A673 (cell line): ENCODE measurements at regions not wholly inside any gene's neighbourhood (a gene's known extent, or its start where the extent isn't known, plus 50 kb on each side); places are given as distances from the start of the nearest gene placed in this dataset.

Experiments used
- BruUV-seq: library from RNA; stranded (reverse); fragments of 400-500 nt; replicated peaks from 2 replicates; lab custom pipeline; 2021; lab: Mats Ljungman, UMichigan
- CTCF ChIA-PET: fragments of 300-600 bp; sonication (Branson Sonifier 250); formaldehyde crosslinking; loops from one replicate; lab custom pipeline; 2022; ENCODE audit warnings: antibody characterized with exemption; lab: Charles Lee
- POLR2A ChIA-PET: fragments of 300-600 bp; sonication (Branson Sonifier 250); formaldehyde crosslinking; loops from one replicate; lab custom pipeline; 2022; ENCODE audit warnings: antibody characterized with exemption; ENCODE audit not compliant: low non-redundant PET; lab: Charles Lee
- DNase-seq: peaks from one replicate; pipeline ENCODE4 v3.0.0-alpha.2; 2015; ENCODE audit warnings: low spot score
- H3K27ac ChIP-seq: fragments of 200-600 bp; sonication (generic); 2 replicates; pipeline ENCODE4 v1.5.1; 2016; ENCODE audit warnings: mixed run types, low read depth, mild to moderate bottlenecking, mixed read lengths, antibody characterized with exemption, low read length; ENCODE audit not compliant: poor library complexity, severe bottlenecking
- H3K27me3 ChIP-seq: fragments of 200-600 bp; sonication (generic); replicated peaks from 2 replicates; pipeline ENCODE4 v1.6.1; 2017; ENCODE audit warnings: mixed run types, low read depth, mild to moderate bottlenecking, mixed read lengths, antibody characterized with exemption, low read length; ENCODE audit not compliant: insufficient read depth, poor library complexity
- H3K36me3 ChIP-seq: fragments of 200-600 bp; sonication (generic); 2 replicates; pipeline ENCODE4 v1.6.1; 2016; ENCODE audit warnings: mixed run types, mild to moderate bottlenecking, mixed read lengths, antibody characterized with exemption, low read length; ENCODE audit not compliant: insufficient read depth, poor library complexity, severe bottlenecking
- H3K4me1 ChIP-seq: fragments of 200-600 bp; sonication (generic); 2 replicates; pipeline ENCODE4 v1.6.1; 2017; ENCODE audit warnings: mixed run types, mild to moderate bottlenecking, mixed read lengths, antibody characterized with exemption, low read length; ENCODE audit not compliant: insufficient read depth, poor library complexity, severe bottlenecking
- H3K4me3 ChIP-seq: fragments of 200-600 bp; sonication (generic); 2 replicates; pipeline ENCODE4 v1.5.1; 2016; ENCODE audit warnings: low read depth, mixed run types, mild to moderate bottlenecking, mixed read lengths, low read length; ENCODE audit not compliant: poor library complexity, severe bottlenecking
- H3K9me3 ChIP-seq: fragments of 200-600 bp; sonication (generic); 2 replicates; pipeline ENCODE4 v1.6.1; 2016; ENCODE audit warnings: mixed run types, low read depth, mild to moderate bottlenecking, mixed read lengths, antibody characterized with exemption, low read length; ENCODE audit not compliant: poor library complexity, severe bottlenecking
- EZH2 ChIP-seq: fragments of 200-600 bp; sonication (generic); IDR thresholded peaks from 2 replicates; pipeline ENCODE4 v1.6.1; 2017; ENCODE audit warnings: borderline replicate concordance, low read depth, mild to moderate bottlenecking, mixed read lengths, antibody characterized with exemption, low read length; ENCODE audit not compliant: poor library complexity, severe bottlenecking
- intact Hi-C: fragments of 100-400 bp; cut with micrococcal nuclease; formaldehyde crosslinking; loops from one replicate; pipeline ENCODE4 v1.10.0; 2022; ENCODE audit not compliant: unreplicated experiment
- TF ChIP-seq, protein P1 (sequence below): fragments of 300-800, 200-600 bp; sonication (generic); conservative IDR thresholded peaks from 2 replicates; pipeline ENCODE4 v1.5.1; 2017; ENCODE audit warnings: low read depth, mild to moderate bottlenecking, antibody characterized with exemption, low read length, moderate library complexity, mixed read lengths

DNA sequence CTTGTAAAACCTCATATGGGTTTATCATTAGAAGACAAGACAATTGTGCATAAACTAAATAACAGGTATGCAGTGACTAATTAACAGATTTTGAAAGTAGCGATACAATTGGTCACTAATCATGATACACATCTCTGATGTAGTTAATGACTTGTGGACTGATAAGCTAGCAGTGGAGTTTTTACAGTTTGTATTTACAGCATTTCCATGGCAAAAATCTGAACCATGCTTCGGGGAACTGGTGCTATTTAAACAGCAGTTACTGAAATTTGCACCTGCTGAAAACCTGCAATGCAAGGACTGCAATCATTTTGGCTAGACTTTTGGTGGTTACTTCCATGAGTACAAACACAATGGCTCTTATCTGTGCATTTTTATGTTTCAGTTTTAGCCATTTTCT lies 471.2 kb downstream of the RERGL start:
- Histone ChIP-seq H3K27me3 (no peaks in the 10 kb centered on the region), H3K4me1 (no peaks in the 10 kb centered on the region), H3K9me3 (no peaks in the 10 kb centered on the region), H3K27ac (no peak overlapping the region), H3K36me3 (no peaks in the 10 kb centered on the region), H3K4me3 (no peak overlapping the region)
- no peak for TF ChIP-seq EZH2
- TF ChIP-seq, protein P1, sequence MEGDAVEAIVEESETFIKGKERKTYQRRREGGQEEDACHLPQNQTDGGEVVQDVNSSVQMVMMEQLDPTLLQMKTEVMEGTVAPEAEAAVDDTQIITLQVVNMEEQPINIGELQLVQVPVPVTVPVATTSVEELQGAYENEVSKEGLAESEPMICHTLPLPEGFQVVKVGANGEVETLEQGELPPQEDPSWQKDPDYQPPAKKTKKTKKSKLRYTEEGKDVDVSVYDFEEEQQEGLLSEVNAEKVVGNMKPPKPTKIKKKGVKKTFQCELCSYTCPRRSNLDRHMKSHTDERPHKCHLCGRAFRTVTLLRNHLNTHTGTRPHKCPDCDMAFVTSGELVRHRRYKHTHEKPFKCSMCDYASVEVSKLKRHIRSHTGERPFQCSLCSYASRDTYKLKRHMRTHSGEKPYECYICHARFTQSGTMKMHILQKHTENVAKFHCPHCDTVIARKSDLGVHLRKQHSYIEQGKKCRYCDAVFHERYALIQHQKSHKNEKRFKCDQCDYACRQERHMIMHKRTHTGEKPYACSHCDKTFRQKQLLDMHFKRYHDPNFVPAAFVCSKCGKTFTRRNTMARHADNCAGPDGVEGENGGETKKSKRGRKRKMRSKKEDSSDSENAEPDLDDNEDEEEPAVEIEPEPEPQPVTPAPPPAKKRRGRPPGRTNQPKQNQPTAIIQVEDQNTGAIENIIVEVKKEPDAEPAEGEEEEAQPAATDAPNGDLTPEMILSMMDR: no peak
- DNase-seq: no peak
- CTCF ChIA-PET: no interaction called here
- POLR2A ChIA-PET: no interaction called here
- no TSS peak for BruUV-seq
- intact Hi-C loops: no loop called here

GRCh38 chr12:17609701-17610100 lies 480.3 kb downstream of the RERGL start:
- no TSS peak for BruUV-seq
- intact Hi-C loops: no loop called here
- CTCF ChIA-PET: no interaction called here

GRCh38 chr12:17609153-17609552 lies 480.8 kb downstream of the RERGL start:
- Histone ChIP-seq H3K27ac (no peak overlapping the region), H3K4me1 (peaks cover 3% of the 10 kb centered on the region), H3K9me3 (no peaks in the 10 kb centered on the region), H3K4me3 (no peak overlapping the region), H3K36me3 (no peaks in the 10 kb centered on the region), H3K27me3 (no peaks in the 10 kb centered on the region)
- CTCF ChIA-PET: no interaction called here
- POLR2A ChIA-PET: no interaction called here
- intact Hi-C loops: no loop called here
- BruUV-seq: no TSS peak
- peak; percentile 64 for DNase-seq
- TF ChIP-seq EZH2: no peak
- TF ChIP-seq, protein P1: no peak

More at GRCh38 chr12:17609701-17610100, 480.3 kb downstream of the RERGL start:
- H3K36me3 ChIP-seq: no peaks in the 10 kb centered on the region
- TF ChIP-seq, protein P1: no peak
- no peak for TF ChIP-seq EZH2
- peaks cover 3% of the 10 kb centered on the region for H3K4me1 ChIP-seq
- DNase-seq: no peak
- no peak overlapping the region for H3K4me3 ChIP-seq
- no peaks in the 10 kb centered on the region for H3K27me3 ChIP-seq
- no peaks in the 10 kb centered on the region for H3K9me3 ChIP-seq
- H3K27ac ChIP-seq: no peak overlapping the region
- POLR2A ChIA-PET: no interaction called here
